Fibroblast of pulmonary artery (primary cell): ENCODE measurements at regions not wholly inside any gene's neighbourhood (a gene's known extent, or its start where the extent isn't known, plus 50 kb on each side); places are given as distances from the start of the nearest gene placed in this dataset.

Experiments
- DNase-seq: peaks from one replicate; pipeline ENCODE4 v3.0.0-alpha.2; 2010; ENCODE audit warnings: low read depth
- H3K4me3 ChIP-seq: replicated peaks from 2 replicates; pipeline ENCODE4 v1.5.1; 2011; ENCODE audit warnings: low read depth, mild to moderate bottlenecking, control low read depth, low read length, moderate library complexity
- CTCF ChIP-seq: IDR thresholded peaks from 2 replicates; pipeline ENCODE4 v1.5.1; 2011; ENCODE audit warnings: mild to moderate bottlenecking, control low read depth, low read length, inconsistent platforms; ENCODE audit errors: missing control alignments

GRCh38 chr12:67593461-67594330, 54.8 kb upstream of the DYRK2 start:
- DNase-seq: no peak
- H3K4me3 ChIP-seq: no peak overlapping the region
- TF ChIP-seq CTCF: no peak

GRCh38 chr12:67594888-67595287, 53.7 kb upstream of the DYRK2 start:
- H3K4me3 ChIP-seq: no peak overlapping the region
- TF ChIP-seq CTCF: no peak
- no peak for DNase-seq

- DNase-seq: no peak
- TF ChIP-seq CTCF: no peak
- H3K4me3 ChIP-seq: no peak overlapping the region
Measured at GRCh38 chr12:67595365-67595764, 53.2 kb upstream of the DYRK2 start.

- no peak overlapping the region for H3K4me3 ChIP-seq
- no peak for DNase-seq
- no peak for TF ChIP-seq CTCF
Measured at GRCh38 chr12:67598598-67598997, 49.9 kb upstream of the DYRK2 start.
